Osteoblast (primary cell): ENCODE measurements at regions not wholly inside any gene's neighbourhood (a gene's known extent, or its start where the extent isn't known, plus 50 kb on each side); places are given as distances from the start of the nearest gene placed in this dataset.

Experiments used
- DNase-seq: peaks from one replicate; pipeline ENCODE4 v3.0.0; 2011; ENCODE audit warnings: low spot score, mixed read lengths; ENCODE audit not compliant: insufficient read length; ENCODE audit errors: missing footprints
- H2AFZ ChIP-seq: 2 replicates; pipeline ENCODE4 v1.6.0; 2011; ENCODE audit warnings: mild to moderate bottlenecking, low read length
- H3K27ac ChIP-seq: 2 replicates; pipeline ENCODE4 v1.5.1; 2011; ENCODE audit warnings: mild to moderate bottlenecking, low read depth, low read length, moderate library complexity
- H3K27me3 ChIP-seq: 2 replicates; pipeline ENCODE4 v1.6.0; 2012; ENCODE audit warnings: mild to moderate bottlenecking, control low read depth, inconsistent platforms, low read length, moderate library complexity; ENCODE audit not compliant: insufficient read depth
- H3K36me3 ChIP-seq: 2 replicates; pipeline ENCODE4 v1.5.1; 2011; ENCODE audit warnings: mild to moderate bottlenecking, low read length, control low read depth, moderate library complexity; ENCODE audit not compliant: insufficient read depth
- H3K4me1 ChIP-seq: 2 replicates; pipeline ENCODE4 v1.5.1; 2011; ENCODE audit warnings: mild to moderate bottlenecking, low read length, control low read depth, moderate library complexity; ENCODE audit not compliant: insufficient read depth
- H3K4me2 ChIP-seq: 2 replicates; pipeline ENCODE4 v1.6.0; 2011; ENCODE audit warnings: mild to moderate bottlenecking, low read length; ENCODE audit not compliant: insufficient read depth
- H3K4me3 ChIP-seq: fragments of 200-600 bp; sonication (generic); 3 replicates; pipeline ENCODE4 v1.5.1; 2012; ENCODE audit warnings: mild to moderate bottlenecking, low read length, inconsistent platforms; ENCODE audit not compliant: insufficient read depth
- H3K79me2 ChIP-seq: 2 replicates; pipeline ENCODE4 v1.6.0; 2012; ENCODE audit warnings: mild to moderate bottlenecking, low read length, control low read depth, inconsistent platforms; ENCODE audit not compliant: insufficient read depth
- H3K9me3 ChIP-seq: 2 replicates; pipeline ENCODE4 v1.5.1; 2011; ENCODE audit warnings: low read depth, low read length, control low read depth
- H4K20me1 ChIP-seq: 2 replicates; pipeline ENCODE4 v1.6.0; 2012; ENCODE audit warnings: mild to moderate bottlenecking, low read length, control low read depth; ENCODE audit not compliant: insufficient read depth
- CTCF ChIP-seq: IDR thresholded peaks from 2 replicates; pipeline ENCODE4 v1.5.1; 2011; ENCODE audit warnings: mild to moderate bottlenecking, low read depth, low read length, moderate library complexity; ENCODE audit errors: extremely low read depth

DNA sequence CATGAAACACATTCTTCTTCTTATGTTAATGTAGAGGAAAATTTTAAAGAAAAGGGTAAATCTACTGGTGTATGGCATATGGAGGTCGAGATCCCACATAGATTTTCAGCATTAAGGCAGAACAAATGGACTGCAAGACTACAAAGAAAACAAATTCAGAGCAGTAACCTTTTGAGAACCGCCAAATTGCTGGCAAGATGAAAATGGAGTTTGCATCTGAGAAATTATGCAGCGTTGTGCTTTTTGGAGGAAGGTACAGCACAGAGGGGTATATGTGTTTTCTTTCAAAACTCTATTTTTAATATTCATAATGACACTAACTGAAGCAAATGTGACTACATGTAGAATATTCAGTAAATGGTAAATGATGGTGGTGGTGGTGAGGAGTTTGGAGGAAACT, 59.0 kb upstream of the PARD3B start:
- Histone ChIP-seq H3K9me3 (no peaks in the 10 kb centered on the region), H3K27me3 (no peaks in the 10 kb centered on the region), H3K79me2 (no peaks in the 10 kb centered on the region), H2AFZ (peak overlapping the region; percentile 2), H3K4me3 (no peak overlapping the region), H3K4me2 (no peak overlapping the region), H3K36me3 (no peaks in the 10 kb centered on the region), H3K27ac (no peak overlapping the region), H3K4me1 (peaks cover 7% of the 10 kb centered on the region), H4K20me1 (no peaks in the 10 kb centered on the region)
- no peak for TF ChIP-seq CTCF
- DNase-seq = no peak

GRCh38 chr2:204486805-204487204, 58.5 kb upstream of the PARD3B start:
- no peak for DNase-seq
- Histone ChIP-seq H3K9me3 (no peaks in the 10 kb centered on the region), H3K4me1 (peaks cover 7% of the 10 kb centered on the region), H3K27ac (peak overlapping the region; percentile 43), H3K36me3 (no peaks in the 10 kb centered on the region), H3K4me3 (no peak overlapping the region), H4K20me1 (no peaks in the 10 kb centered on the region), H3K4me2 (peak overlapping the region; percentile 23), H2AFZ (peak overlapping the region; percentile 2), H3K27me3 (no peaks in the 10 kb centered on the region), H3K79me2 (no peaks in the 10 kb centered on the region)
- TF ChIP-seq CTCF = no peak

- H3K4me1 ChIP-seq = peaks cover 7% of the 10 kb centered on the region
- no peaks in the 10 kb centered on the region for H3K9me3 ChIP-seq
- H4K20me1 ChIP-seq = no peaks in the 10 kb centered on the region
- no peak for TF ChIP-seq CTCF
- H3K79me2 ChIP-seq = no peaks in the 10 kb centered on the region
- no peak overlapping the region for H3K4me3 ChIP-seq
- H3K27me3 ChIP-seq = no peaks in the 10 kb centered on the region
- peak overlapping the region; percentile 43 for H3K27ac ChIP-seq
- H3K36me3 ChIP-seq = no peaks in the 10 kb centered on the region
- DNase-seq = no peak
- no peak overlapping the region for H3K4me2 ChIP-seq
- H2AFZ ChIP-seq = no peak overlapping the region
Observed at GRCh38 chr2:204487447-204488229, 57.6 kb upstream of the PARD3B start.

DNA sequence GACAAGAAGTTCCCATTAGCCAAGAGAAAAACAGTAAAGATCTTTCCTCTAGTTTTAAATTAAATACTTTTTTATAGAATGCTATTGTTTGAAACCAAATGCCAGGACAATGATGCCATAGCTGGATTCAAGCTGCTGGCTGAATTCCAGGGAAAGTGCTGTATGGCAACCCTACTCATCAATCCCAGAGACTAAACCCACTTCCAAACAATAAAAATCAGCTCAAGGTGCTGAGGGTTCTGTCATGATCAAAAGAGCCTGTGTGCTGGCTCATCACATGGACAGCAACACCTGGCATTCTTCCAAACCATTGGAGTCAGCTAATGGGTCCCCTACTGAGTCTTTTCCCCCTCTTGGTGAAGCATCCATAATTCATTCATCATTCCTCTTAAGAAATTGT, 53.7 kb upstream of the PARD3B start:
- TF ChIP-seq CTCF = no peak
- Histone ChIP-seq H3K4me2 (no peak overlapping the region), H3K79me2 (no peaks in the 10 kb centered on the region), H3K36me3 (no peaks in the 10 kb centered on the region), H3K9me3 (no peaks in the 10 kb centered on the region), H3K27ac (no peak overlapping the region), H3K4me1 (peaks cover 6% of the 10 kb centered on the region), H4K20me1 (no peaks in the 10 kb centered on the region), H2AFZ (no peak overlapping the region), H3K4me3 (no peak overlapping the region), H3K27me3 (no peaks in the 10 kb centered on the region)
- no peak for DNase-seq
